Mesenteric fat pad (tissue), 1 donor: ENCODE measurements at regions not wholly inside any gene's neighbourhood (a gene's known extent, or its start where the extent isn't known, plus 50 kb on each side); places are given as distances from the start of the nearest gene placed in this dataset.

ENCODE experiments used
- DNase-seq: peaks from one replicate; pipeline ENCODE4 v3.0.0-alpha.2; 2020; ENCODE audit warnings: low spot score
- donor health status: DM: yes; HTN: yes; CAD: no.

DNA sequence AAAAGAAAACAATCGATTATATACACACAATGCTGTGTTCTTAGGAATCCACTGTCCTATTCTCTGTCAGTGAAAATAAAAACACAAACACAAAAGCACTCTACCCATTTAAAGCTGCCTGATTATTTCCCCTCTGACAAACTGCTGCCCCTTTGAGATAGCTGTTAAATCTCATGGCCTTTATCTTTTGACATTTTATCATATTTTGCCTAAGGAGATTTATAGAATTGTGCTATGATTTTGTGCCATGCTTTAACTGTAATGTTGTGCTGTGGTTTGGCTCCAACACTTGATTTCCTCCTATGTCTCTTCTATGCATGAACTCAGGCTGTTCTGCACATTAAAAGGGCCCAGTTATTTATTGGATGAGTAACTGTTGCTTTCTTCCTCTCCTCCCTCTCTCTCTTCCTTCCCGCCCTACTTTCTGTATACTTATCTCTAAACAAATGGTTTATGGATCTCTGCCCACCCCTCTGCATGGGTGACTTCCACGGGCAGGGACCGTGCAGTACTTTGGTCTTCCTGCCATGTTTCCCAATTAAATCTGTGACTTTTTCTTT is 1096.6 kb downstream of the TSN start:
- DNase-seq: no peak

DNA sequence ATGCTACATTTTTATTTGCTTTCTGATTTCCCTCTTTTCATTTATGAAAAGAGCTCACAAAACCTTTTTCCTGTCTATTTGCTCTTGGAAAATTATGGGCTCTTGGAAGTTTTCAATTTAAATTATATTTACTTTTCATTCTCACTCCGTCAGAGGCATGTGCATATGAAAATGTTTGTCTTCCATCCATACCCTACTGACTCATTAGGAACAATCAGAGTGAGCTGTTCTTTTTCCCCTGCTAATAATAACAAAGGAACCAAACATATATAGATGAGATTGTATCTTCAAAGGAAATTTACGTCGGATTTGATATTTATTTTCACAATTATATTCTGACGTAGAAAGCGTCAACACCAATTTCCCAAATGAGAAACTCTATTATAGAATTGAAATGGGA is 1101.2 kb downstream of the TSN start:
- DNase-seq: no peak

DNA sequence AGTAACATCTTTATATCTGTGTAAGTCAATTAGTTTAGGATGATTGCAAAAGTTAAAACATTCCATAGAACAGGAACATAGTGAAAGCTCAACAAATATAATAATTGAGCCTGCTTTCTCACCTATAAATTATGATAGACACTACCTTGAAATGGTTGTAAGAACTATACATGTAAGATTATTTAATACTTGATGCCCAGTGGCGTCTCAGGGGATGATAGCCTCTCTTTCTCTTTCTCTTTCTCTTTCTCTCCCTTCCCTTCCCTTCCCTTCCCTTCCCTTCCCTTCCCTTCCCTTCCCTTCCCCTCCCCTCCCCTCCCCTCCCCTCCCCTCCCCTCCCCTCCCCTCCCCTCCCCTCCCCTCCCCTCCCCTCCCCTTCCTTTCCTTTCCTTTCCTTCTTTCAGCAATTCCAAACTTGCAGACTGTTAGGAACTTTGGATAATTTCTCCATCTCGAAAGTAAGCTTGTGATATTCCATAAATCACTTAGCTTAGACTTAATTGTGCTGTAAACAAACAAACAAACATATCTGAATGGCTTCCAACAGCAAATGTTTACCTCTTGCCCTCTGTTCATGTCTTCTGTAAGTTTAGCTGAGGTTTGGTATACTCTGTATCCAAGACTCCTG is 1102.7 kb downstream of the TSN start:
- DNase-seq: no peak

DNA sequence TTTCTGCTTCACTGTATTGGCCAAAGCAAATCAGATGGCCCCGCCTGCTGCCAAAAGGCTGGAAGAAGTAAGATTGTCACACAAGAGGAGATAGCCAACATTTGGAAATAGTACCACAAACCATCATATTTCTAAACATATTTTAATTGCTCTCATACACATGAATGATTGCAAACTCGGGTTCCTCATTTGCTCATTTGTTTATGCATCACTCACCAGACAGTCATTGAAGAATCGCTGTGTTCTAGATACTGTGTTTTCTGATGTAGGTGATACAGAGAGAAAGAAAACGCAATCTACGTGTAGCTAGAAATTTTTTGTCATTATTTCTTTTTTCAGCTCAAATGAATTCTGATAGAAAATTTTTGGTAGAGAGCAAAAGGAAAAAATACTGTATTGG is 1103.4 kb downstream of the TSN start:
- DNase-seq: no peak

DNA sequence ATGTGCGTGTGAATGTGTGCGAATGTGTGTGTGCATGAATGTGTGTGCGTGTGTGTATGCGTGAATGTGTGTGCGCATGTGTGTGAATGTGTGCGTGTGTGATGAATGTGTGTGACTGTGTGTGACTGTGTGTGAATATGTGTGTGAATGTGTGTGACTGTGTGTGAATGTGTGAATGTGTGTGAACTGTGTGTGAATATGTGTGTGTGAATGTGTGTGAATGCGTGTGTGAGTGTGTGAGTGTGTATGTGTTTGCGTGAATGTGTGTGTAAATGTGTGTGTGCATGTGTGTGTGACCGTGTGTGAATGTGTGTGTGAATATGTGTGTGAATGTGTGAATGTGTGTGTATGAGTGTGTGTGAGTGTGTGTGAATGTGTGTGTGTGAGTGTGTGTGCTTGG is 1103.8 kb downstream of the TSN start:
- no peak for DNase-seq

DNA sequence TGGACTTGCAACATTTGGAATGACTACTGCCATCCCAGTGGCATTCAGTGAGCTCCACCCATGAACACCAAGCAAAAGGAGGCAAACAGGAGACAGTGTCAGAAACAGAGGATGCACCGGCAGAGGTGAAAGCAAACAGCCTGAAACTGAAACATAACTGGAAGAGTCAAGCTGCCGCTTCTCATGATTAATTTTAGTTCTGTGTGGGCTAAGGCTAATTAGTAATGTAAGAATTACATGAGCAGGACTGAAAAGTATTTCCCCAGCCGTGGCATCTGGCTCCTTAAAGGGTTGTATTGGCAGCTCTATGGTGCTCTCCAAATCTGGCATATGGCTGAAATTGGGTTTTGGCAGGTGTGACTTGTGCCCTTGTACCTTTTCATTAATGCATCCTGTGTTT is 1108.1 kb downstream of the TSN start:
- no peak for DNase-seq

DNA sequence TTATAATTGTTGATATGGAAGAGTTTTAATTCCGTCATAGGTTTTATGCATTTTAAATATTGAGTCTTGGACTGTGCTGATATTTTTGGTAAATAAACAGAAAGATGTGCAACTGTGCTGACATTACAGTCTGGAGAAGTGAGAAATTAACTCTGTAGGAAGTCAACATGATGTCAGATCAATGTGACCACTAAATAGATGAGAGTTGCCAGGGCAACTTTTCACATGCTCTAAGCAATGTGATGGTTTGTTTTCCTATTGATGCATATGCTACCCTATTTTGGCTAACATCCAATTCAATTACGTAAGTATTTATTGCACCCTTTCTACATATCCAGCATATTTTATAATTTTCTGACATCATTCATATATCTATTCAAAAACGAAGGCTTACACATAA is 1109.3 kb downstream of the TSN start:
- no peak for DNase-seq

DNA sequence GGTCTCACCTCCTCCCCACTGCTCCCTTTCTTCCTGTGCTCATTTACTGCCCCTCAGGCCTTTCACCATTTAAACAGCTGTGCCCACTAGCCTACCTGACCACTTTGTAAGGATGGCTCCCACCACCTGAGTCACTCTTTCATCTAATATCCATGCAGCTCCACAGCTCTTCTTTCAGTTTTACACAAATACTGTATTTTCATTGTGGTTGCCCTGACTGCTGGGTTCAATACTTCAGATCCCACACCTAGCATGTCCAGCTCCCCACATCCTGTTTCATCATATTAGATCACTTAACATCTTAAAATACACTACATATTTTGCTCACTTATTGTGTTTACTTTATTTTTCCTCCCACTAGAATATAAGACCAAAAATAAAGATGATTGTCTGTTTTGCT is 1110.6 kb downstream of the TSN start:
- no peak for DNase-seq

DNA sequence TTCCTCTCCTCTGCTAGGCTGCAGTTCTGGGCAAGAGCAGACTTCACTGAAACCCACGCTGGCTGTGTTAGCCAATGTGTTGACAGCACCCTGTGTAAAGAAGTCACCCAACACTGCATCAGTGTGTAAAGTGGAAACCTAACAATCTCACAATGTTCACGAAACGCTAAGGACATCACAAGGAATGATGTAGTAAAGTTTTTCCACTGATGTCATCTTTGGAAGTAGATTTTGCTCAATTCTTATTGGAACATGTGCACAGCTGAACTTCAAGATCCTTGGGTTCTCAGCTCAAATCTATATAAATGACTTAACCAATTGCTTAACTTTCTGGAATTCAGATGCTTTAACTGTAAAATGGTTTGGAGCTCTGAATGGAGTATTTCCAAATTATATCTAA is 1112.5 kb downstream of the TSN start:
- DNase-seq: no peak

DNA sequence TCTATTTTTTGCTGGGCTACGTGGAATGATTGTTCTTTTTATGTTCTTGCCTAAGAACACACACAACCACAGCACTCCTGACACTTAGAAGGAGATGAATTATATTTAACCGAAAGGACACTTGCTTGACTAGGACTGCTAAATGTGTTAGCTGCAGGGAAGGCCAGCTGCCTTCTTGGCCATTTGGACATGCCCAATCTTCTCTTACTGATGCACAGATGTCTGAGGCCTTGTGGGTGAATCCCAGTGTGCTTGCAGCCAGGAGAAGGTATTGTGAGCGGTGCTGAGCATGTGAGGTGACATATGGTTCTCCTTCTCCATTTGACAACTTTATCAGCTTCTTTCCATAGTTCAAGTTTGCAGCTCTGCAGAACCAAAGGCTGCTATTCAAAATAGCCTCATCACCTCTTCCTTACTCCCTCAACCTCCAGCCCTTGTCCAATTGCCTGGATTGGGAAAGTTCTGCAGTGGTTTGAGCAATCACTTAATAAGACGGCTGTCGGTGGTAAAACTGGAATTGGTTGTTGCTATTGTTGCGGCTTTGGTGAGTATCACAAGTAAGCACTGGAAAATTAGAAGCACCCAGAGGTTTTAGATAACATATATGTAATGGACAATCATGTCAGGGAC is 1113.3 kb downstream of the TSN start:
- no peak for DNase-seq

DNA sequence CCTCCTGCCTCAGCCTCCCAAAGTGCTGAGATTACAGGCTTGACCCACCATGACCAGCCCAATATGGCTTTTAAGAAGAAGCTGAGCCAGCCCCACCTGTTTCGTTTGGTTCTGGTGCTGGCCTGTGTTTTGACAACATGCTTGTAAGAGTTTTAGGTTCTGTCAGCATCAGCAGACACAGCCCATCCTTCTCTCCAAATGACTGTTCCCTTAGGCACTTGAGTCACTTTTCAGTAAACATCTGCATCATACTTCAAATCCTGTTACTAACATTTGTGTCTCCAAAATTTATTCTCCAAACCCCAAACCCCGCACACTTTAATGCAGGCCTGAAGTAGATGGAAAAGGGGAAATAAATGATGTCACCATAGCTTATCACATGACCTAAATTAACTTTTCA is 1118.5 kb downstream of the TSN start:
- DNase-seq: no peak

DNA sequence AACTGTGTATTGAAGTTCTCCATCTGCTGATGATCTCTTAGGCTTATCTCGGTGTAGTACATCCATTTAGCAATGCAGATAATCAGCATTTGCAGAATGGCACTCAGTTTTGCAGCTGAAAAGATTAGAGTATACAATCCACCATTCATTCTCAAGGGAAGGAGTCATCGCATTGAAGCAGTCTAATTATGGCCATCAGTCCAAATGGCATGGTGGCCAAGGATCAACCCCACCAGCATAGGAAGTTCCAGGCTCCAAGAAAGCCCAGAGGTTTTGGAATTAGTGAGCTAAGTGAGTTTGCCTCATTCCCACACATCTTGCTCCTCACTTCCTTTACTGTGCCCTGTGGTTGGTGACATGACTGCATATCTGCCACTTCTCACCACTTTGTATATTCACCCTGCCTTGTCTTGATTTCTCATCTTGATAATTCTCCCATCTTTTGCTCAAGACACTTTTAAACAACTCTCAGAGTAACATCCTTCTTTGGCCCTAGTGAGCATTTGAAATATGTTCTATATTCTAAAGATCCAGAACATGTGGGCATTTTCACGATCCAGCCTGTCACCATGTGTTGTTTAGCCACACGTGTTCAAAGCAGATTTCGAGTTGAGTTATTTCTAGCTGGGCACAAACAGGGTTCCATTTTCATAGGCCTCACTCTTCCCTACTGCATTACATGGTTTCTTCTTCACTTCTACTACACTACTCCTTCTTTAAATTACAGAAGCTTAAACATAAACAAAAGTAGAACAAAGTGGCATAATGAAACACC is 1119.8 kb downstream of the TSN start:
- no peak for DNase-seq

DNA sequence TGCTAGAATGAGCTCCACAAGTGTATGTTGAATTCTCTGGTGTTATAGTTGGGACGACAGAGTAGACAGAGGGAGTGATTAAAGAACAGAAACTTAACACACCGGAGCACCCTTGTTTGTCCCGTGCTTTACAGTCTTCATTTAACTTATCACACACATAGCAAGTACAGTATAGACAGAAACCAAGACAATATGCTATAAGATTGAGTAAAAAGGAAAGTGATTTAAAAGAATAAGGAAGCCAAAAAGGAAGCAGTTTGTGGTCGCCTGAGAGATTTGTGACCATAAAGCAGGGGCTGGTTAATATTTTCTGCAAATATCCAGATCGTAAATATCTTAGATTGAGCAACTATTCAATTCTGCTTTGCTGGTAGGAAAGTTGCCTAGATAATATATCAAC is 1128.4 kb downstream of the TSN start:
- DNase-seq: no peak

DNA sequence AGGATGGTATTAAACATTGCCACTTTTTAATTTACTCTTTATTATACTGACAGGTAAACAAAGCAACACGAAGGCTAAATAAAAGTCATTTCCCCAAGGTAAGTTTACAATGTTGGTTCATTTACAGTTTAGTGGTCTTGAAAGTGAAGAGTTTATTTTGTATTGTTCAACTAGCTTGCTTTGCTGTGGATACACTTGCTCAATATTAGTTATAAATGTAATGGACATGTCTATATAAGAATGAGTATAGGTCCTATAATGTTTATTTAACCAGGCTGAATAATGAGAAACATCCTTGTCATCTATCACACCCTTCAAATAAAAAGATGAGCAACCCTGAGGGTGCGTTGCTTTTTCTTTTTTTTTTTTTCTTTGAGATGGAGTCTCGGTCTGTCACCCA is 1129.4 kb downstream of the TSN start:
- DNase-seq: no peak

DNA sequence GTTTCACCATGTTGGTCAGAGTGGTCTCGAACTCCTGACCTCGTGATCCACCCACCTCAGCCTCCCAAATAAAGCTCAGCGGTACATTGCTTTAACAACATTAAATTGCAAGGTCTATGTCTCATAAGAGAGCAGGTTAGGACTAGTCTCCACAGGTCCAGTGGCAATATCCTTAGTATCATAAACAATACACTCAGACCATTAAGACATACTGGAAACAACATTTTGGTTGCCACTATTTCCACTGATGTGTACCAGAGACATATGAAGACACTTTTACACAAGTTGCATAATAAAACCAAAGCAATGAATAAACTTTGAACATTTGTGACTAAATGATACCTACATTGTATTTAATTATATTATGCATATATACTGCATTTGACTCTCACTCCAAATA is 1130.0 kb downstream of the TSN start:
- no peak for DNase-seq

DNA sequence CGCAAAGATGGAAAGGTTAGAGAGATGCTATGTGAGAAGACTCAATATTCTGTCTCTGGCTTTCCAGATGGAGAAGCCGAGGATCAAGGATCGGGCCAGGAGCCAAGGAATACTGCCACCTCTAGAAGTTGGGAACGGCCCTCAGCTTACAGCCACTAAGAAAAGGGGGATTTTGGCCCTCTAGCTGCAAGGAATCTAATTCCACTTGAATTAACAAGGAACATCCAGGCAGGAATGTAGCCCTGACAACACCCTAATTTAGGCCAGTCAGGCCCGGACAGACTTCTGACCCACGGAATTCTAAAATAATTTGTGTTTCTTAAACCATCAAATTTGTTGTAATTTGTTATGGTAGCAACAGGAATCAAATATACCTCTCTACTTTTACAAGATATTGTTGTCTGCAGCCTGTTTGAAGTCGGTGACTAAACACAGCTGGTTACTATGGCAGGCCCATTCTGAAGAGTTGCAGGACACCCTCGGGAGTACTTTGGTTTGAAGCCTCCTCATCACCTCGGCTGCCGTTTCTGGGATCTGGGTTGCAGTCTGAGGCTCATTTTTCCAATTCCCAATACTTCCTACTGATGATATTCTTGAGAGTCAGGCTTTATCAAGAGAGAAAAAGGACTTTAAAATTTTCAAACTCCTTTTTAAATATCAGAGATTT is 1131.2 kb downstream of the TSN start:
- DNase-seq: no peak

DNA sequence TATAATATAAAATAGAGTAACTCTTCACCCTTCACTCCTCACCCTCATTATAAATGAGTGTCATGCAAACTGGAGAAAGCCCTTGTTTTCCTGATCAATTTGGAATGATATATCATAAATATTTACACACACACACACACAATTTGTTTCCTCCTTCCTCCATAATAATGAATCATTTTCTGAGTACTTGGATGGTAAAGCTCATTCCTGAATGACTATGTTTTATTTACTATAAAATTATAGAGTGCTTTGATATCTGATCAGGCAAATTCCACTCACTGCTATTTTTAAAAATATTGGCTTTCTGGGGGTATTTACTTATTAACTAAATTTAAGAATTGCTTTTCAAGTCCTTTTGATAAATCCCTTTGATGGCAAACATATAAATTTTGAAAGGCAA is 1125.5 kb upstream of the CNTNAP5 start:
- DNase-seq: no peak

DNA sequence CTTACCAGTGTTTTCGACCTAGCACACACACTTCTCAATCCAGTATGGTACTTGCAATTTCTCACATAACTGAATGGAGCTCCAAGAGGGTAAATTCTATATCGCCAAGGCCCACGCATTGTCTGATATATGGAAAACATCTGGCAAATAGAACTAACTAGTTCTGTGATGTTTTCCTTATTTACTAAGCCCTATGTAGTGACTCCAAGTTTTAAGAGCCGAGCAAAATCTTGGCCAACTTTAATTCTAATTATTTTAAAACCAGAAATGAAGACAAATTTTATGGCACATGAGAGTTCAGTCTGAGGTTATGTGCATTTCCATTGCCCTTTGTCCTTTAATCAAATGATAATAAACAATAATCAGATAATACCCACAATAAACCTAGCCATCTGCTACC is 1119.7 kb upstream of the CNTNAP5 start:
- DNase-seq: no peak

DNA sequence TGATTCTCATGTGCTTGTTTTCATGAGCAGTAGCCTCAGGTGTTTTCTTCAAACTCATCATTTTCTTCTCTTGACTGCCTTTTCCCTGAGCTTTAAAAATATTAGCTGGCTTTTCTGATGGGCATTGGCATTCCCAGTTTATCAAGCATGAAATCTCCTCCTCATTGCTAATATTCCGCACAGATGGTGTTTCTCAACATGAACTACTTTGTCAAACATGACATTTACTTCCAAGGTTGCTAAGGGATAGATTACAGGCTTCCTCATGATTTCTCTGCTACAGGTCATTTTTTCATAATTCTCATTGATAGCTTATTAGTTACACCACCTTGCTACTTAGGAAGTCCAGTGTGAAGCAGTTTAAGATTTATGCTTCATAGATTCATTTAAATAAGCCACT is 1116.9 kb upstream of the CNTNAP5 start:
- no peak for DNase-seq

DNA sequence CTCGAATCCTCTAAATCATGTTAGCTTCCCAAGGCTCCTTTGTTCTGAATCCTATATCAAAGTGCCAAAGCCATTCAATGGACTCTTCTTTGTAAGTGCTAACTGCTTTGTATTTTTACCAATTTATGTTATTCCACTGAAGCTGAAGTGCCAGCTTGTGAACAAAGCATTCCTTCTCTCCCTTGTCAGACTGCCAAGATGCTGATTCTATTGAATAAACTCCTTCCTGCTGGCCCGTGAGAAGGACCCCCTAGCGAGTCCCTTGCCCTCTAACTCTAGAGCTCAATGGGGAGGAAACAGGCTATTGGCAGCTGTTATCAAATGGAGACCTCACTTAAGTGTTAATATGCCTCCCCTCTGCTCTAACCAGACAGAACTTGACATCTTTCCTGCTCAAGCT is 1097.9 kb upstream of the CNTNAP5 start:
- no peak for DNase-seq

DNA sequence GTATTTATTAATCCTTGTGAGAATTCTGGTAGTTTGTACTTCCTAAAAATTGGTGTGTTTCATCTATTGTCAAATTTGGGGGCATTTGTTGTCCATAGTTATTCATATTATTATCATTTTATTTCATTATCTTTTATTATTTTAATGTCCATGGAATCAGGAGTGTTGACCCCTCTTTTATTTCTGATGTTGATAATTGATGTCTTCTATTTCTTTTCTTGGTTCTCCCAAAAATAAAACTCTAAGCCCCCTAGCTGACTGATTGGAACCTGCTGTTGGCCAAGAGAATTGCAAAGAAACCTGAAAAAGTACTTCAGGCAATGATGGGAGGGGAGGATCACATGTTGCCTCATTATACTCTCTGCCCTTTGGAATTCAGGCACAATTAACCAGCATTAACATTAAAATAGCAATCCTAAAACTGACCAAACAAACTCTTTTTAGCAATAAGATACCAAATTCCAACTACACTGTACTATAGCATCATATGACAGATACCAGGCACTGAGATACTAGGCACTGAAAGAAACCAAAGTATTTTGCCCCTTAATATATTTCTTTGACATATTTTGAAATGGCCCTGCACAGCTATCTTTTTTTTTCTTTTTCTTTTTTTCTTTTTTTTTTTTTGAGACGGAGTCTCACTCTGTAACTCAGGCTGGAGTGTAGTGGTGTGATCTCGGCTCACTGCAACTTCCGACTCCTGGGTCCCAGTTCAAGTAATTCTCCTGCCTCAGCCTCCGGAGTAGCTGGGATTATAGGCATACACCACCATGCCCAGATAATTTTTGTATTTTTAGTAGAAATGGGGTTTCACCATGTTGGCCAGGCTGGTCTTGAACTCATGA is 1097.2 kb upstream of the CNTNAP5 start:
- DNase-seq: no peak
